GM12864 (cell line): ENCODE measurements at regions not wholly inside any gene's neighbourhood (a gene's known extent, or its start where the extent isn't known, plus 50 kb on each side); places are given as distances from the start of the nearest gene placed in this dataset.

ENCODE experiments used
- DNase-seq: peaks from one replicate; pipeline ENCODE4 v3.0.0-alpha.2; 2011; ENCODE audit warnings: low read depth
- H3K4me3 ChIP-seq: 2 replicates; pipeline ENCODE4 v1.5.1; 2011; ENCODE audit warnings: mild to moderate bottlenecking, low read depth, low read length, control low read depth
- CTCF ChIP-seq: IDR thresholded peaks from 2 replicates; pipeline ENCODE4 v1.5.1; 2011; ENCODE audit warnings: low read depth, mild to moderate bottlenecking, moderate library complexity, low read length, control low read depth, inconsistent platforms; ENCODE audit errors: missing control alignments

GRCh38 chr1:14246471-14246870, 352.0 kb upstream of the KAZN start:
- H3K4me3 ChIP-seq = no peak overlapping the region
- no peak for TF ChIP-seq CTCF
- no peak for DNase-seq

GRCh38 chr1:14247666-14248065, 350.8 kb upstream of the KAZN start:
- H3K4me3 ChIP-seq = no peak overlapping the region
- no peak for DNase-seq
- no peak for TF ChIP-seq CTCF

DNA sequence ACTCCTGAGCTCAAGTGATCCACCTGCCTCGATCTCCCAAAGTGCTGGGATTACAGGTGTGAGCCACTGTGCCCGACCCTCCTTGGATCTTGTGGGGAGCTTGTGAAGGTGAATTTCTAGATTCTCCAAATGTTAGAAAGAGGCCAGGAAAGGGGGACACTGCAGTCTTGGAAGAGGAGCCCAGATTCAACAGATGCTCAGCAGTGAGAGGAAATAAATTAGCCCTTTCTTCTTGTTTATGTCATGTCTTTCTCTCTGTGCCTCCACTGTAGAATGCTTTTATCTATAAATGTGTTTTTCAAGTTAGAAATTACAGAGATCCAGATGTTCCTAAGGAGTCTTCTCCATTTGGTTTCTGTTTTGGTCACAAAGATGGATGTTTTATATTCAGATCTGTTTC, 346.6 kb upstream of the KAZN start:
- no peak overlapping the region for H3K4me3 ChIP-seq
- TF ChIP-seq CTCF = no peak
- DNase-seq = no peak

GRCh38 chr1:14253676-14254075, 344.8 kb upstream of the KAZN start:
- DNase-seq = no peak
- H3K4me3 ChIP-seq = no peak overlapping the region
- no peak for TF ChIP-seq CTCF

GRCh38 chr1:14254251-14254650, 344.2 kb upstream of the KAZN start:
- no peak overlapping the region for H3K4me3 ChIP-seq
- DNase-seq = peak; percentile 3
- TF ChIP-seq CTCF = no peak

- H3K4me3 ChIP-seq = no peak overlapping the region
- TF ChIP-seq CTCF = no peak
- DNase-seq = no peak
Observed at GRCh38 chr1:14255233-14255632, 343.3 kb upstream of the KAZN start.

- no peak for TF ChIP-seq CTCF
- H3K4me3 ChIP-seq = no peak overlapping the region
- no peak for DNase-seq
Observed at GRCh38 chr1:14255711-14256110, 342.8 kb upstream of the KAZN start.
